ENCODE measurements at regions not wholly inside any gene's neighbourhood (a gene's known extent, or its start where the extent isn't known, plus 50 kb on each side); places are given as distances from the start of the nearest gene placed in this dataset.

GRCh38 chr19:32010071-32010470 lies 335.3 kb upstream of the ZNF507 start:
- TF ChIP-seq CTCF (conservative IDR thresholded peaks at IDR 0.05) = no peak
- TF ChIP-seq ZFX (IDR thresholded peaks at IDR 0.05) = no peak

All from C4-2B (cell line).